ENCODE measurements at regions not wholly inside any gene's neighbourhood (a gene's known extent, or its start where the extent isn't known, plus 50 kb on each side); places are given as distances from the start of the nearest gene placed in this dataset.

DNA sequence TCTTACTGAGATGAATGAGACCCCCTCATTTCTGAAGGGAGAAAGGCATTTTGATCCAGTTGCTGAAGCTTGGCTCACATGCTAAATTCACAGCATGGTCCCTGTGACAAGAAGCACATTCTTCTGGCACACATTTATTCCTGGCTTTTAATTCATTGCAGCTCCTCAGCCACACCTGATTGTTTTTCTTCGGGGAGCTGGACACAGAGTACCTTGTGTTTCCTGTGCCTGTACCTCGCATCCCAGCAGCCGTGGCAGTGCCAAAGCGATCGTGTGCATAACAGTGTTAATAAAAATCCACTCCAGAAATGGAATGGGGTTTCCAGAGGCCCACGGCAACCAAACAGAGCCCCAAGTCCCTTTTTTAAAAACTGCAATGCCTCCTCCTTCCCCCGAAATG, 615.3 kb upstream of the MGMT start:
- TF ChIP-seq CTCF (IDR thresholded peaks at IDR 0.05) (no peak), POLR2A (IDR thresholded peaks at IDR 0.05) (no peak)
